ENCODE measurements at regions not wholly inside any gene's neighbourhood (a gene's known extent, or its start where the extent isn't known, plus 50 kb on each side); places are given as distances from the start of the nearest gene placed in this dataset.

GRCh38 chr6:166029506-166029905, 138.1 kb downstream of the TBXT start:
- TF ChIP-seq, protein P1, sequence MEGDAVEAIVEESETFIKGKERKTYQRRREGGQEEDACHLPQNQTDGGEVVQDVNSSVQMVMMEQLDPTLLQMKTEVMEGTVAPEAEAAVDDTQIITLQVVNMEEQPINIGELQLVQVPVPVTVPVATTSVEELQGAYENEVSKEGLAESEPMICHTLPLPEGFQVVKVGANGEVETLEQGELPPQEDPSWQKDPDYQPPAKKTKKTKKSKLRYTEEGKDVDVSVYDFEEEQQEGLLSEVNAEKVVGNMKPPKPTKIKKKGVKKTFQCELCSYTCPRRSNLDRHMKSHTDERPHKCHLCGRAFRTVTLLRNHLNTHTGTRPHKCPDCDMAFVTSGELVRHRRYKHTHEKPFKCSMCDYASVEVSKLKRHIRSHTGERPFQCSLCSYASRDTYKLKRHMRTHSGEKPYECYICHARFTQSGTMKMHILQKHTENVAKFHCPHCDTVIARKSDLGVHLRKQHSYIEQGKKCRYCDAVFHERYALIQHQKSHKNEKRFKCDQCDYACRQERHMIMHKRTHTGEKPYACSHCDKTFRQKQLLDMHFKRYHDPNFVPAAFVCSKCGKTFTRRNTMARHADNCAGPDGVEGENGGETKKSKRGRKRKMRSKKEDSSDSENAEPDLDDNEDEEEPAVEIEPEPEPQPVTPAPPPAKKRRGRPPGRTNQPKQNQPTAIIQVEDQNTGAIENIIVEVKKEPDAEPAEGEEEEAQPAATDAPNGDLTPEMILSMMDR (conservative IDR thresholded peaks at IDR 0.05; ENCODE audit: low read depth, low read length) = no peak
- TF ChIP-seq MXI1 (IDR thresholded peaks at IDR 0.05; ENCODE audit: borderline replicate concordance, low read depth, low read length) = no peak
